MM.1S (cell line): ENCODE measurements at regions not wholly inside any gene's neighbourhood (a gene's known extent, or its start where the extent isn't known, plus 50 kb on each side); places are given as distances from the start of the nearest gene placed in this dataset.

Source experiments
- DNase-seq: peaks from one replicate; pipeline ENCODE4 v3.0.0-alpha.2; 2015
- H2AFZ ChIP-seq: fragments of 300-600 bp; sonication (generic); 2 replicates; pipeline ENCODE4 v1.6.0; 2016; ENCODE audit warnings: antibody characterized with exemption, low read length
- H3F3A ChIP-seq: fragments of 300-600 bp; sonication (generic); 2 replicates; pipeline ENCODE4 v1.6.1; 2016; ENCODE audit warnings: mild to moderate bottlenecking, antibody characterized with exemption, low read length, moderate library complexity, mixed read lengths; ENCODE audit not compliant: insufficient read depth
- H3K27ac ChIP-seq: fragments of 300-600 bp; sonication (generic); 2 replicates; pipeline ENCODE4 v1.5.1; 2016; ENCODE audit warnings: mild to moderate bottlenecking, low read length
- H3K27me3 ChIP-seq: fragments of 300-600 bp; sonication (generic); replicated peaks from 2 replicates; pipeline ENCODE4 v1.6.0; 2016; ENCODE audit warnings: low read length; ENCODE audit not compliant: insufficient read depth
- H3K36me3 ChIP-seq: fragments of 300-600 bp; sonication (generic); replicated peaks from 2 replicates; pipeline ENCODE4 v1.6.1; 2016; ENCODE audit warnings: mild to moderate bottlenecking, low read length, mixed read lengths; ENCODE audit not compliant: insufficient read depth
- H3K4me1 ChIP-seq: fragments of 300-600 bp; sonication (generic); 2 replicates; pipeline ENCODE4 v1.6.1; 2016; ENCODE audit warnings: low read length, mixed read lengths
- H3K4me2 ChIP-seq: fragments of 300-600 bp; sonication (generic); 2 replicates; pipeline ENCODE4 v1.6.0; 2016; ENCODE audit warnings: low read depth, low read length
- H3K4me3 ChIP-seq: fragments of 300-600 bp; sonication (generic); 2 replicates; pipeline ENCODE4 v1.5.1; 2016; ENCODE audit warnings: low read length, mixed read lengths
- H3K79me2 ChIP-seq: fragments of 300-600 bp; sonication (generic); 2 replicates; pipeline ENCODE4 v1.6.1; 2016; ENCODE audit warnings: mixed run types, low read length, mixed read lengths
- H3K9ac ChIP-seq: fragments of 300-600 bp; sonication (generic); 2 replicates; pipeline ENCODE4 v1.6.1; 2016; ENCODE audit warnings: low read length, mixed read lengths
- H3K9me2 ChIP-seq: fragments of 300-600 bp; sonication (generic); replicated peaks from 2 replicates; pipeline ENCODE4 v1.6.1; 2016; ENCODE audit warnings: mild to moderate bottlenecking, low read length, mixed read lengths; ENCODE audit not compliant: insufficient read depth
- H3K9me3 ChIP-seq: fragments of 300-600 bp; sonication (generic); replicated peaks from 2 replicates; pipeline ENCODE4 v1.6.1; 2016; ENCODE audit warnings: mild to moderate bottlenecking, low read length, mixed read lengths; ENCODE audit not compliant: insufficient read depth
- H4K20me1 ChIP-seq: fragments of 300-600 bp; sonication (generic); 2 replicates; pipeline ENCODE4 v1.6.1; 2016; ENCODE audit warnings: mild to moderate bottlenecking, low read length, moderate library complexity, mixed read lengths; ENCODE audit not compliant: insufficient read depth
- CTCF ChIP-seq: fragments of 300-600 bp; sonication (generic); IDR thresholded peaks from 2 replicates; pipeline ENCODE4 v1.5.1; 2016; ENCODE audit warnings: antibody characterized with exemption, low read length, mixed read lengths
- EZH2 ChIP-seq: fragments of 300-600 bp; sonication (generic); optimal IDR thresholded peaks from 2 replicates; pipeline ENCODE3; 2017; ENCODE audit warnings: low read depth, mild to moderate bottlenecking, antibody characterized with exemption, low read length, mixed read lengths
- EZH2phosphoT487 ChIP-seq: fragments of 300-600 bp; sonication (generic); IDR thresholded peaks from 2 replicates; pipeline ENCODE4 v1.6.1; 2018; ENCODE audit warnings: antibody characterized with exemption, low read length

DNA sequence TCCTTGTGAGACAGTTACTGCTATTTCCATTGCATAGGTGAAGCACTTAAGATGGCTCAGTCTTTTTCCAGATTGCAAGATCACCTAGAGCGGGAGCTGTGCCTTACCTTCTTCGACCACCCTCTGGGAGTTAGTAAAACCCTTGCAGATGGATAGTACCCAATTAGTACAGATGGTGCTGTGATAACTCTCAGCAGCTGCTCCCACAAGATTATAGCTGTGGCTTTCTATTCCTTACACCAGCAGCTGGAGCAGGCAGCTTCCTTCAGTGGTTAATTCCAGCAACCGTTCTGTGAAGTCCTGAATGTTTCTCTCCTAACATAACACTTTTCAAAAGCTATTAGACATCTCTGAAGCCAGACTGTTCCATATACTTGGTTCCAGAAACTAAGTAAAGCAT, 796.8 kb downstream of the XPNPEP1 start:
- Histone ChIP-seq H3K9me3 (no peaks in the 10 kb centered on the region), H3K27ac (no peak overlapping the region), H2AFZ (no peak overlapping the region), H3F3A (no peaks in the 10 kb centered on the region), H3K27me3 (no peaks in the 10 kb centered on the region), H4K20me1 (no peaks in the 10 kb centered on the region), H3K36me3 (no peaks in the 10 kb centered on the region), H3K9ac (no peak overlapping the region), H3K79me2 (no peaks in the 10 kb centered on the region), H3K4me3 (no peak overlapping the region), H3K4me1 (no peaks in the 10 kb centered on the region), H3K9me2 (no peaks in the 10 kb centered on the region), H3K4me2 (no peak overlapping the region)
- no peak for TF ChIP-seq CTCF
- TF ChIP-seq EZH2, result no peak
- no peak for TF ChIP-seq EZH2phosphoT487
- no peak for DNase-seq

- no peak overlapping the region for H3K27ac ChIP-seq
- DNase-seq, result no peak
- H2AFZ ChIP-seq, result no peak overlapping the region
- H3K9me2 ChIP-seq, result no peaks in the 10 kb centered on the region
- TF ChIP-seq CTCF (no peak), EZH2phosphoT487 (no peak), EZH2 (no peak)
- H3K9me3 ChIP-seq, result no peaks in the 10 kb centered on the region
- H3K4me3 ChIP-seq, result no peak overlapping the region
- no peaks in the 10 kb centered on the region for H3K4me1 ChIP-seq
- no peaks in the 10 kb centered on the region for H3F3A ChIP-seq
- no peaks in the 10 kb centered on the region for H3K27me3 ChIP-seq
- no peaks in the 10 kb centered on the region for H4K20me1 ChIP-seq
- no peaks in the 10 kb centered on the region for H3K36me3 ChIP-seq
- H3K9ac ChIP-seq, result no peak overlapping the region
- H3K4me2 ChIP-seq, result no peak overlapping the region
- no peaks in the 10 kb centered on the region for H3K79me2 ChIP-seq
Measured at GRCh38 chr10:109126016-109126415, 797.3 kb downstream of the XPNPEP1 start.

DNA sequence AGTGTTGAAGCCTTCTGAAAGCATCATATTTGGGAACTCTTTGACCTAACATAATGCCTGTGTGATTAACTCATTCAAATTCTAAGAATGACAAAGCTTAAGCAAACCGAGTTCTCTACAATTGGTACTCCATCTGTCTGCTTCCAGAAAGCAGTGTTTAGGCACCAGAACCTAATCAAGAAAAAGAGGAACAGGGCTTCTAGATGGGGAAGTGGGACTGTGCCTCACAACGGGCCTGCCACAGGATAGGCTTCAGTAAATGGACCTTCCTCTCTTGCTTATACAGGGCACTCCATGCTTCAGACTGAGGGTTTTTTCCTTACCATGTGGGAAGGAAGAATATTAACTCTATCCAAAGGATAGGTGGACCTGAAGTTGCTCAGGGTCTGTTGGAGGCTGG, 808.1 kb downstream of the XPNPEP1 start:
- no peak overlapping the region for H3K4me3 ChIP-seq
- no peak for DNase-seq
- no peaks in the 10 kb centered on the region for H3F3A ChIP-seq
- no peaks in the 10 kb centered on the region for H3K9me2 ChIP-seq
- H3K4me2 ChIP-seq, result no peak overlapping the region
- H3K36me3 ChIP-seq, result no peaks in the 10 kb centered on the region
- H3K9me3 ChIP-seq, result no peaks in the 10 kb centered on the region
- no peaks in the 10 kb centered on the region for H3K27me3 ChIP-seq
- H2AFZ ChIP-seq, result no peak overlapping the region
- no peak overlapping the region for H3K27ac ChIP-seq
- H3K4me1 ChIP-seq, result no peaks in the 10 kb centered on the region
- TF ChIP-seq CTCF, result no peak
- no peak for TF ChIP-seq EZH2phosphoT487
- TF ChIP-seq EZH2, result no peak
- H3K79me2 ChIP-seq, result no peaks in the 10 kb centered on the region
- no peaks in the 10 kb centered on the region for H4K20me1 ChIP-seq
- H3K9ac ChIP-seq, result no peak overlapping the region
